ENCODE measurements at regions not wholly inside any gene's neighbourhood (a gene's known extent, or its start where the extent isn't known, plus 50 kb on each side); places are given as distances from the start of the nearest gene placed in this dataset.

DNA sequence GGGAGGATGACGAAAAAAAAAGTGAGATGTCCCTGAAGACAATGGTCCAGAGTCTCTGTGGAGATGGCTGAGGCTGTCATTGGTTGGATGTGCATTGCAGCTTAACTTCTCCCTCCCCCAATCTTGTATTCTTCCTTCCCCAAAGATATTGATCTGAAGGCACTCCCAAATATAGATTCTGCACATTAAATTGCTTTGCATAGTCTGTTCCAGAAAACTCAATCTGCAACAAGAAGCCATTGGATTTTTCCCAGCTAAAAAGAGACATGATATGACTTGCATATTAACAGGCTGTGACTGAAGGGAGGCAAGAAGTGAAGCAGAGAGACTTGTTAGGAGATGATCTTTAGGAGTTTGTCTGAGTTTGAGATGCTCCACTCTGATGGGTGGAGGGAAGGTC lies 245.2 kb upstream of the MOCS1 start:
- no peak overlapping the region for H3K4me3 ChIP-seq (ENCODE audit: insufficient read depth, low read depth, low read length)
- no peak overlapping the region for H2BK120ac ChIP-seq (ENCODE audit: low read depth, low read length)
- H2BK5ac ChIP-seq (ENCODE audit: low read depth, low read length, poor library complexity, severe bottlenecking), result no peak overlapping the region
- ATAC-seq (ENCODE audit: low read depth), result no peak
- dilution Hi-C loops (cut with HindIII; ENCODE audit: low sequenced_read_pairs, unreplicated experiment) (no loop called here), intact Hi-C loops (cut with micrococcal nuclease) (no loop called here), in situ Hi-C loops (cut with MboI; ENCODE audit: low sequenced_read_pairs) (no loop called here)
- H3K36me3 ChIP-seq (ENCODE audit: control insufficient read depth, insufficient read depth, low read length), result no peaks in the 10 kb centered on the region
- DNase-seq, result no peak
- no peak overlapping the region for H3K23ac ChIP-seq (ENCODE audit: low read depth, low read length)
- TF ChIP-seq, protein P1, sequence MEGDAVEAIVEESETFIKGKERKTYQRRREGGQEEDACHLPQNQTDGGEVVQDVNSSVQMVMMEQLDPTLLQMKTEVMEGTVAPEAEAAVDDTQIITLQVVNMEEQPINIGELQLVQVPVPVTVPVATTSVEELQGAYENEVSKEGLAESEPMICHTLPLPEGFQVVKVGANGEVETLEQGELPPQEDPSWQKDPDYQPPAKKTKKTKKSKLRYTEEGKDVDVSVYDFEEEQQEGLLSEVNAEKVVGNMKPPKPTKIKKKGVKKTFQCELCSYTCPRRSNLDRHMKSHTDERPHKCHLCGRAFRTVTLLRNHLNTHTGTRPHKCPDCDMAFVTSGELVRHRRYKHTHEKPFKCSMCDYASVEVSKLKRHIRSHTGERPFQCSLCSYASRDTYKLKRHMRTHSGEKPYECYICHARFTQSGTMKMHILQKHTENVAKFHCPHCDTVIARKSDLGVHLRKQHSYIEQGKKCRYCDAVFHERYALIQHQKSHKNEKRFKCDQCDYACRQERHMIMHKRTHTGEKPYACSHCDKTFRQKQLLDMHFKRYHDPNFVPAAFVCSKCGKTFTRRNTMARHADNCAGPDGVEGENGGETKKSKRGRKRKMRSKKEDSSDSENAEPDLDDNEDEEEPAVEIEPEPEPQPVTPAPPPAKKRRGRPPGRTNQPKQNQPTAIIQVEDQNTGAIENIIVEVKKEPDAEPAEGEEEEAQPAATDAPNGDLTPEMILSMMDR (conservative IDR thresholded peaks at IDR 0.05; ENCODE audit: low read depth, low read length), result no peak
- no peak overlapping the region for H3K4ac ChIP-seq (ENCODE audit: low read depth, low read length)
- no peaks in the 10 kb centered on the region for H3K4me1 ChIP-seq (ENCODE audit: control insufficient read depth, insufficient read depth, low read length)
- no peaks in the 10 kb centered on the region for H3K79me1 ChIP-seq (ENCODE audit: low read depth in 1 of 2, low read length in 2 of 2)
- no peak overlapping the region for H2BK15ac ChIP-seq (ENCODE audit: low read depth, low read length)
- no peak overlapping the region for H4K8ac ChIP-seq (ENCODE audit: low read depth in 2 of 2, low read length in 2 of 2)
- no peak overlapping the region for H3K9ac ChIP-seq (ENCODE audit: low read depth, low read length)
- no peaks in the 10 kb centered on the region for H3K27me3 ChIP-seq (ENCODE audit: control insufficient read depth, insufficient read depth, low read length)
- H3K56ac ChIP-seq (ENCODE audit: extremely low read depth, insufficient read depth, low read length), result no peak overlapping the region
- no peak overlapping the region for H2AK5ac ChIP-seq (ENCODE audit: low read depth, low read length)
- H2AFZ ChIP-seq (replicated peaks; ENCODE audit: low read length, poor library complexity), result no peak overlapping the region
- H4K5ac ChIP-seq (ENCODE audit: low read depth, low read length), result no peak overlapping the region
- ChIA-PET CTCF (no interaction called here), POLR2A (ENCODE audit: unreplicated experiment) (no interaction called here)
- no peaks in the 10 kb centered on the region for H4K20me1 ChIP-seq (ENCODE audit: insufficient read depth, low read length)
- H3K27ac ChIP-seq (ENCODE audit: insufficient read depth, low read length), result no peak overlapping the region
- H3K9me3 ChIP-seq (ENCODE audit: control insufficient read depth, insufficient read depth, low read length), result peaks cover 4% of the 10 kb centered on the region; the same call in 1 of the 2 replicates
- WGBS, 2 experiments (ENCODE audit: extremely low coverage in 2 of 2, insufficient read length in 1 of 2), result no CpG with 5 or more reads among the region's 1 CpG
- no peaks in the 10 kb centered on the region for H3K9me1 ChIP-seq (ENCODE audit: insufficient read depth, low read length)
- H3K4me2 ChIP-seq (ENCODE audit: low read depth, low read length), result no peak overlapping the region
- no peak overlapping the region for H3K18ac ChIP-seq (ENCODE audit: low read depth, low read length)
- BruUV-seq (replicated peaks), result no TSS peak
- H4K91ac ChIP-seq (ENCODE audit: insufficient read depth, low read depth, low read length), result no peak overlapping the region
- no peak overlapping the region for H2BK20ac ChIP-seq (ENCODE audit: low read depth, low read length)
- H3K14ac ChIP-seq (replicated peaks; ENCODE audit: low read depth, low read length), result no peak overlapping the region
- no peak overlapping the region for H2AK9ac ChIP-seq (replicated peaks; ENCODE audit: low read depth, low read length, poor library complexity)

Data from IMR-90 (cell line).